Kidney epithelial cell (primary cell): ENCODE measurements at regions not wholly inside any gene's neighbourhood (a gene's known extent, or its start where the extent isn't known, plus 50 kb on each side); places are given as distances from the start of the nearest gene placed in this dataset.

Experiments
- DNase-seq: peaks from one replicate; pipeline ENCODE4 v3.0.0-alpha.2; 2010; ENCODE audit warnings: low read depth
- H3K27me3 ChIP-seq: 2 replicates; pipeline ENCODE4 v1.6.0; 2011; ENCODE audit warnings: low read length; ENCODE audit not compliant: control insufficient read depth, insufficient read depth
- H3K36me3 ChIP-seq: 2 replicates; pipeline ENCODE4 v1.5.1; 2011; ENCODE audit warnings: low read length; ENCODE audit not compliant: control insufficient read depth, insufficient read depth
- H3K4me3 ChIP-seq: 2 replicates; pipeline ENCODE4 v1.5.1; 2011; ENCODE audit warnings: low read depth, mild to moderate bottlenecking, control low read depth, low read length
- CTCF ChIP-seq: IDR thresholded peaks from 2 replicates; pipeline ENCODE4 v1.5.1; 2011; ENCODE audit warnings: mild to moderate bottlenecking, moderate library complexity, low read length, control low read depth, inconsistent platforms; ENCODE audit not compliant: insufficient read depth, poor library complexity, severe bottlenecking

DNA sequence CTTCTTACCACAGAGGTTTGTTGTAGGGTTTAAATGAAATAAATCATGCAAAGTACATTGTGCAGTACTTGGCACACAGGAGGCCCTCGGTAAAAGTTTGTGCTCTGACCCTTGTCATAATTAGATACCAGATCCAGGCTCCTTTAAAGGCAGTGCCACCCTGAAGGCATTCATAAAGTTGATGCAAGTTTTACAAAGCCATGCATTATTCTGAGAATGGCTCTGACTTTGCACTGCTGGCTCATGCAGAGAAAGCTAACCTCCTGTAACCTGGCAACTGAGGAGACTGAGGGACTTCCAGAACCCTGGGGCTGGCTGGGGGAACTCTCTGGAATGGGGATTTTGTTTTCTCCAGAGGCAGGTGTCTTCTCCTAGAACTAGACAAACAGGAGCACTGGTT, 570.9 kb downstream of the CCSER2 start:
- H3K36me3 ChIP-seq, result no peaks in the 10 kb centered on the region
- no peak for TF ChIP-seq CTCF
- no peak overlapping the region for H3K4me3 ChIP-seq
- H3K27me3 ChIP-seq, result no peaks in the 10 kb centered on the region
- no peak for DNase-seq

GRCh38 chr10:84900141-84900540, 571.8 kb downstream of the CCSER2 start:
- Histone ChIP-seq H3K36me3 (no peaks in the 10 kb centered on the region), H3K4me3 (no peak overlapping the region), H3K27me3 (no peaks in the 10 kb centered on the region)
- DNase-seq, result no peak
- TF ChIP-seq CTCF, result no peak

- Histone ChIP-seq H3K4me3 (no peak overlapping the region), H3K36me3 (no peaks in the 10 kb centered on the region), H3K27me3 (no peaks in the 10 kb centered on the region)
- no peak for DNase-seq
- TF ChIP-seq CTCF, result no peak
Observed at GRCh38 chr10:84901885-84902284, 573.5 kb downstream of the CCSER2 start.

DNA sequence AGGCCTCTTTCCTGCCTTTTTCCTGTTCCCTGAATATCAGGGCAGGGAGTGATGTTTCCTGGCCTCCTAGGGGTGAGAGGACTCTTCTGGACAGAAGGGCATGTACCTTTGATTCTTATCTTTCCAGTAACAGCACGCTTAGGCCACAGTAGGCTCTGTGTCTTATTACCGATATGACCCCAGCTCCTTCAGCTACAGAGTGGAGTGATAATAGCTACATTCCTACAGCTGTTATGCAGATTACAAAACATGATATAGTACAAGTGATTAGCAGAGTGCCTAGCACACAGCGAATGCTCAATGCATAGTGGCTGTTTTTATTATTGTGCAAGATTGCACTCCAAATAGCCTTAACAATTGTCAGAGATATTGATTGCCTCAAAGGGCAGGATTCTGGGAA, 574.2 kb downstream of the CCSER2 start:
- Histone ChIP-seq H3K27me3 (no peaks in the 10 kb centered on the region), H3K4me3 (no peak overlapping the region), H3K36me3 (no peaks in the 10 kb centered on the region)
- no peak for DNase-seq
- no peak for TF ChIP-seq CTCF

DNA sequence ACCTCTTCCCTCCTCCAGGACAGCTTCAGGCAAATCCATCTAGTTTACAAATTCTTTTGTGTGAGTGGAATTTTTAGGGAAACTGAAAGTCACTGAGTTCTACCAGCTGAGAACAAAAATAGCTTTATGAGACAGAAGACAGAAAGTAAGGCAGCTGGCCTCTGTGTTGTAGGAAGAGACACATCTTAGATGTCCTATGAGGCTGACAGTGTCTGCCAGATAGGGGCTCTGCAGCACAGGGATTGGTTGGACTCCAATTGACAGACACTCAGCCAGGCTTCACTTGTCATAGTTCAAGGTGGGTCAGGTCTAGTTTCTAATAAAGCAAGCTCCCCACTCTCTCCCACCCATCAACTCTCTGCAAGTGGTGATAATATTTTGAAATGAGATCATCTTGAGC, 574.9 kb downstream of the CCSER2 start:
- Histone ChIP-seq H3K36me3 (no peaks in the 10 kb centered on the region), H3K27me3 (no peaks in the 10 kb centered on the region), H3K4me3 (no peak overlapping the region)
- no peak for DNase-seq
- no peak for TF ChIP-seq CTCF

DNA sequence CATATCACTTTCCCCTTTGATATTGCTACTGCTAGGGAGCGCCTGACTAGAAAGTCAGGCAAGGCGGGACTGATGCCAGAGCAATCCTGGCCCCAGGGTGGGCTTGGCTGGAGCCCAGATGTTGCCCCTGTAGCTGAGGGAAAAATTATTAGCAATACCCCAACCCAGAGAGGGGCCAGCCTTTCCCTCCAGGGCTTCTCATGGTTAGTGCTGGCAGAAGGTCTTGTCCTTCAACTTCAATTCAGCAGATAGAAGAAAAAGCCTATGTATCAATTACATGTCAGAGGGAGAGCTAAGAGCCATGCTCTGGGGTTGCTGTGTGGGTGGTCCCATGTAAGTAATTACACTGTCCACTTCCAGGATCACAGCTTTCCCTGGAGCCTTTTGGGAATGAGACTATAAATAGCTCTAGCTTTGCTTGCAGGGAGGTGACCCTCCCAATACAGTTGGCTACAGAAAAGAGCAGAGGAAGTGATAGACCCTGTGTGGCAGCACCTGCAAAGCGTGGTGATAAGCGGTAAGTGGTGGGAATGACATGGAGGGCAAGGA, 579.1 kb downstream of the CCSER2 start:
- Histone ChIP-seq H3K36me3 (no peaks in the 10 kb centered on the region), H3K27me3 (no peaks in the 10 kb centered on the region), H3K4me3 (no peak overlapping the region)
- no peak for DNase-seq
- no peak for TF ChIP-seq CTCF
